ENCODE measurements at regions not wholly inside any gene's neighbourhood (a gene's known extent, or its start where the extent isn't known, plus 50 kb on each side); places are given as distances from the start of the nearest gene placed in this dataset.
"Not testable (repeated sequence)": the region's sequence is repeated elsewhere in the genome, so short reads cannot be mapped to it uniquely, and the experiment has no call there.

DNA sequence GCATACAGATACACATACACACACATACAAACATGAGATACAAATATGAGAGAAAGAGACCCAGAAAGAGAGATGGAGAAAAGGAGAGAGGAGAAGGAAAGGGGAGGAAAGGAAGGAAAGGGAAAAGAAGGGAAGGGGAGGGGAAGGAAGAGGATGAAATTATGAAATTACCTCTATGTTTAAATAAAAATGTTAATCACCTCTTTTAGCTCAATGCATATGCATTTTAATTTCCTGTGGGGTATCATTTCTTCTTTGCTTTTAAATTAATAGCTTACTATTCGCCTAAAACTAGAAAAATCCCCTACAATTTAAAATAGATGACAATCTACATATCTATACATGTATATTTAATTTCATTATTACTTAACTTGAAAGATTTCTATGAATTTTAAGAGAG is 958.0 kb upstream of the CNTN5 start:
- H3K36me3 Mint-ChIP-seq: no peaks in the 10 kb centered on the region
- peaks cover 15% of the 10 kb centered on the region for H3K9me3 Mint-ChIP-seq
- no peak for DNase-seq (ENCODE audit: low spot score in 2 of 2)
- H3K27ac Mint-ChIP-seq: no peak overlapping the region
- no peak for ATAC-seq
- no peaks in the 10 kb centered on the region for H3K4me1 Mint-ChIP-seq
- H3K4me3 Mint-ChIP-seq: no peak overlapping the region

DNA sequence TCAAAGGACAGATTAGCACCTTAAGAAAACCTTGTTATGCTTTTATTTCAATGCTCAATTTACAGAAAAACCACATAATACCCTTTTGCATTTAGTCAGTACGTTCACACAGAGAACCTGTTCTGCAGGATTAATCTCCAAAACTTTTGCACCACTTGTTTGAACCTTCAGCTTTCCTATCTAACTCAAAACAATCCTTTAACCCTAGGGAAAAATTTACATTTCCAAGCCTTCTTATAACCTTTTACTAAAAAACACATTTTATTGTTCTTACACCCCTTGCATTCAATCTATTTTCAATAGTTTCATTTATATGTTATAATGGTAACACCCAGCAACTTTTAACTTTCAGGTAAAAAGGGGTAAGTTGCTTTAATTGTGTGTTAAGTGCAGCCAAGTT is 952.5 kb upstream of the CNTN5 start:
- Mint-ChIP-seq H3K4me3 (no peak overlapping the region), H3K9me3 (peaks cover 9% of the 10 kb centered on the region), H3K4me1 (no peaks in the 10 kb centered on the region), H3K27ac (no peak overlapping the region), H3K36me3 (no peaks in the 10 kb centered on the region)
- no peak for DNase-seq (ENCODE audit: low spot score in 2 of 2)
- ATAC-seq: no peak

- not testable (repeated sequence) for H3K27ac Mint-ChIP-seq; H3K36me3 Mint-ChIP-seq; ATAC-seq; DNase-seq (ENCODE audit: low spot score in 2 of 2); H3K9me3 Mint-ChIP-seq; H3K4me1 Mint-ChIP-seq; H3K4me3 Mint-ChIP-seq
Measured at GRCh38 chr11:98069147-98069546, 951.6 kb upstream of the CNTN5 start.

DNA sequence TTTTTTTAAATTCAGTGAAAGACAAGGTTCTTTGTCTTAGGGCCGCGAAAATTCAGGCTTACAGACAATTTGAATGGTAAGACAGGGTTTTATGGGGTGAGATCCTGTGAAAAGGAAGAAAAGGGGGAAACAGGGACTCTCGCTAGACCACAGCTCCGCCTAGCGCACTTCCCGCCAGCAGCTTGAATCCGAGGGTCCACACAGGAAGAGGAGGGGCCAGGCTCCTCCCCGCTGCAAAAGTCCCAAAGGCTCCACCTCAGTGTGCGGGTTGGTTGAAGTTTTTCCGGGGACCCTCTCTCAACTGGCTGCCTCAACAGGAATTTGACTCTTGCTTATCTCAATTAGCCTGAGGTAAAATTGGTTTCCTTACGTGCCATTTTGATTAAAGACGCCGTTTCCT is 950.9 kb upstream of the CNTN5 start:
- DNase-seq (ENCODE audit: low spot score in 2 of 2): no peak
- H3K27ac Mint-ChIP-seq: no peak overlapping the region
- no peak for ATAC-seq
- H3K4me3 Mint-ChIP-seq: no peak overlapping the region
- peaks cover 7% of the 10 kb centered on the region for H3K9me3 Mint-ChIP-seq
- no peaks in the 10 kb centered on the region for H3K4me1 Mint-ChIP-seq
- H3K36me3 Mint-ChIP-seq: no peaks in the 10 kb centered on the region

- H3K36me3 Mint-ChIP-seq: no peaks in the 10 kb centered on the region
- no peak overlapping the region for H3K27ac Mint-ChIP-seq
- ATAC-seq (no peak), DNase-seq (ENCODE audit: low spot score in 2 of 2) (no peak)
- H3K4me1 Mint-ChIP-seq: no peaks in the 10 kb centered on the region
- H3K9me3 Mint-ChIP-seq: peaks cover 23% of the 10 kb centered on the region
- H3K4me3 Mint-ChIP-seq: no peak overlapping the region
Measured at GRCh38 chr11:98090861-98091505, 929.8 kb upstream of the CNTN5 start.

DNA sequence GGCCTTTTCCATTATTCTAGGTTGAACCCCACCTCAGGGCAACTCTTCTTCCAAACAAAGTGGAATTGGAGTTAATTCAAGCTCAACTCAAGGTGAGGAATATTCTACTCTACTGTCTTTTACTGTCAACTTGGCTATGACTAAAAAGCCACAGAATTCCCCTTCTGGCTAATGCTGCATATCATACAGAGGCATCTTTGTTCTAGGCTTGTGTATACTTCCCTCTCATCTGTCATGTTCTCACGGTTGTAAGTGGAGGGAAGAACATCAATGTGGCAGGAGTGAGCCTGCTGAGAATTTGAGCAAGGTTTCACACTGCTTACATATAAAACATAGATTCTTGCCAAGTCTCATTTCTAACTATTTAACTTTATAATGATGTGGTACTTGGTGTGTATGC is 921.4 kb upstream of the CNTN5 start:
- Mint-ChIP-seq H3K9me3 (peaks cover 18% of the 10 kb centered on the region), H3K36me3 (no peaks in the 10 kb centered on the region), H3K4me1 (no peaks in the 10 kb centered on the region), H3K4me3 (no peak overlapping the region), H3K27ac (no peak overlapping the region)
- no peak for ATAC-seq
- DNase-seq (ENCODE audit: low spot score in 2 of 2): no peak

DNA sequence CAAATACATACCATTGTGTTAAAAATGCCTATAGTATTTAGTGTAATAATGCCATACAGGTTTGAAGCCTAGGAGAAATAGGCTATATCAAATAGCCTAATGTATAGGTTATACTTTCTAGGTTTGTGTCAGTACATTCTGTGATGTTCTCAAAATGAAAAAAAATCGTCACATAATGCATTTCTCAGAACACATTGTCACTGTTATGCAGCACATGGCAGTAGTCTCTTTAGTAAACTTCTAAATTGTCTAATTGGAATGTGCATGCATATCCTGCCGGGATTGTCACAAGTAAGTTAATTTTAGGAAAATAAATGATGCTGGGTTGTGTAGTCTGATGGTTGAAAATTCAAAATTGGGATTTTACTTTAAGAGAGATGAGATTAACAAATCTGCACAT is 920.1 kb upstream of the CNTN5 start:
- ATAC-seq (no peak), DNase-seq (ENCODE audit: low spot score in 2 of 2) (no peak)
- Mint-ChIP-seq H3K36me3 (no peaks in the 10 kb centered on the region), H3K4me3 (no peak overlapping the region), H3K4me1 (no peaks in the 10 kb centered on the region), H3K27ac (no peak overlapping the region), H3K9me3 (peaks cover 18% of the 10 kb centered on the region)

- Mint-ChIP-seq H3K4me1 (no peaks in the 10 kb centered on the region), H3K9me3 (peaks cover 18% of the 10 kb centered on the region), H3K36me3 (no peaks in the 10 kb centered on the region), H3K27ac (no peak overlapping the region), H3K4me3 (no peak overlapping the region)
- no peak for ATAC-seq
- DNase-seq (ENCODE audit: low spot score in 2 of 2): no peak
Measured at GRCh38 chr11:98101329-98101728, 919.4 kb upstream of the CNTN5 start.

- Mint-ChIP-seq H3K4me1 (no peaks in the 10 kb centered on the region), H3K9me3 (peaks cover 11% of the 10 kb centered on the region), H3K27ac (no peak overlapping the region), H3K4me3 (no peak overlapping the region), H3K36me3 (no peaks in the 10 kb centered on the region)
- DNase-seq (ENCODE audit: low spot score in 2 of 2) (no peak), ATAC-seq (no peak)
Measured at GRCh38 chr11:98104249-98104648, 916.5 kb upstream of the CNTN5 start.

GRCh38 chr11:98107736-98108135 is 913.0 kb upstream of the CNTN5 start:
- Mint-ChIP-seq H3K4me3 (no peak overlapping the region), H3K9me3 (peaks cover 6% of the 10 kb centered on the region), H3K4me1 (no peaks in the 10 kb centered on the region), H3K27ac (no peak overlapping the region), H3K36me3 (no peaks in the 10 kb centered on the region)
- no peak for ATAC-seq
- no peak for DNase-seq (ENCODE audit: low spot score in 2 of 2)

DNA sequence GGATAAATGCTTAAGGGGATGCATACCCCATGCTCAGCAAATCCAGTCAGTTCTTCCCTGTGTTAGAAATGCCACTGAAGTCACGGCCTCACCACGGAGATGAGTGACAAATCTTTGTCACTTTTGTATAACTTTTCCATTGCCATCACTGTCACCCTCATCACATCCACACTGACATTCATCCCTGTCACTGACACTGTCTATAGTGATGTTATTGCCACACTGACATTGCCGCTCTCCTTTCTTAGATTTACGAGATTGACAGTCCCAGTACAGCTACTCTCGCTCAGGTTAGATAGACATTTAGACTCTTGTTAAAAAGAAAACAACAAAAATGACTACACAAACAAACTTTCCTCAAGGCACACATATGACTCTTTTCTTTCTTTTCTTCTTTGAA is 910.7 kb upstream of the CNTN5 start:
- no peak for DNase-seq (ENCODE audit: low spot score in 2 of 2)
- H3K4me3 Mint-ChIP-seq: no peak overlapping the region
- H3K27ac Mint-ChIP-seq: no peak overlapping the region
- peaks cover 9% of the 10 kb centered on the region for H3K9me3 Mint-ChIP-seq
- ATAC-seq: no peak
- H3K4me1 Mint-ChIP-seq: no peaks in the 10 kb centered on the region
- H3K36me3 Mint-ChIP-seq: no peaks in the 10 kb centered on the region

- ATAC-seq (no peak), DNase-seq (ENCODE audit: low spot score in 2 of 2) (no peak)
- Mint-ChIP-seq H3K27ac (no peak overlapping the region), H3K4me1 (no peaks in the 10 kb centered on the region), H3K4me3 (no peak overlapping the region), H3K9me3 (peaks cover 13% of the 10 kb centered on the region), H3K36me3 (no peaks in the 10 kb centered on the region)
Measured at GRCh38 chr11:98115873-98116272, 904.9 kb upstream of the CNTN5 start.

GRCh38 chr11:98130117-98130625 is 890.6 kb upstream of the CNTN5 start:
- ATAC-seq (no peak), DNase-seq (ENCODE audit: low spot score in 2 of 2) (no peak)
- H3K4me3 Mint-ChIP-seq: no peak overlapping the region
- H3K4me1 Mint-ChIP-seq: no peaks in the 10 kb centered on the region
- H3K27ac Mint-ChIP-seq: no peak overlapping the region
- peaks cover 13% of the 10 kb centered on the region for H3K9me3 Mint-ChIP-seq
- no peaks in the 10 kb centered on the region for H3K36me3 Mint-ChIP-seq

GRCh38 chr11:98136357-98136756 is 884.4 kb upstream of the CNTN5 start:
- no peak overlapping the region for H3K4me3 Mint-ChIP-seq
- no peak for ATAC-seq
- no peaks in the 10 kb centered on the region for H3K4me1 Mint-ChIP-seq
- peaks cover 17% of the 10 kb centered on the region for H3K9me3 Mint-ChIP-seq
- no peak for DNase-seq (ENCODE audit: low spot score in 2 of 2)
- H3K36me3 Mint-ChIP-seq: no peaks in the 10 kb centered on the region
- H3K27ac Mint-ChIP-seq: no peak overlapping the region

DNA sequence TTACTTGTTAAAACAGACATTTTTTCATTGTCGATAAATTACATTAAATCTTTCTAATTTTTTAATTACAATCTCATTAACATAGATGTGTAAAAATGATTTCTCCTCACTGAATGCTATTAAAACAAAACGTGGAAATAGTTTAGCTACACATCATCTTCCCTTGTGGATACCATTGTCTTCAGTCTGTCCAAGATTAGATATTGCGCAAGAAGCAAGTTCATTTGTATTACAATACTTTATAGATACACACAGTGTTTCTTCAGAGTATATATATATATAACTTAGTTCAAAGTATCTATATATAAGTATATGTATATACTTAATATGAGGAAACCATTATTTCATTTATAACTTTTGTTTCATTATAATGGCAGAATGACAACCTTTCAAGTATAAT is 883.3 kb upstream of the CNTN5 start:
- Mint-ChIP-seq H3K27ac (no peak overlapping the region), H3K9me3 (peaks cover 15% of the 10 kb centered on the region), H3K4me3 (no peak overlapping the region), H3K36me3 (no peaks in the 10 kb centered on the region), H3K4me1 (no peaks in the 10 kb centered on the region)
- ATAC-seq (no peak), DNase-seq (ENCODE audit: low spot score in 2 of 2) (no peak)

GRCh38 chr11:98143661-98144060 is 877.1 kb upstream of the CNTN5 start:
- H3K9me3 Mint-ChIP-seq: peaks cover 15% of the 10 kb centered on the region
- no peak for DNase-seq (ENCODE audit: low spot score in 2 of 2)
- no peak overlapping the region for H3K27ac Mint-ChIP-seq
- H3K4me3 Mint-ChIP-seq: no peak overlapping the region
- no peaks in the 10 kb centered on the region for H3K4me1 Mint-ChIP-seq
- ATAC-seq: no peak
- no peaks in the 10 kb centered on the region for H3K36me3 Mint-ChIP-seq

DNA sequence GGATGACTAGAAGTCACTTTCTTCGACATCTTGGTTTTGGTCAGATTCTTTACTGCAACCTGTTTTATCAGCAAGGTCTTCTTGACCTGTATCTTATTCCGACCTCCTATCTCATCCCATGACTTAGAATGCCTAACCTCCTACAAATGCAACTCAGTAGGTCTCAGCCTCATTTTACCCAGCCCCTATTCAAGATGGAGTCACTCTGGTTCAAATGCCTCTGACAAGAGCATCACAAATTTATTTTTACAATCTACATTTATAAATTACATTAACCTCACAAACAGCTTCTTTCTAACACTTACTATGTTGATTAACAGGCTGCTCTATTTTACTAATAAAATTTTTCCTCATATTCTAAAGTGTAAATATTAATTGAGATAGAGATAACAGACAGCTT is 867.0 kb upstream of the CNTN5 start:
- ATAC-seq (no peak), DNase-seq (ENCODE audit: low spot score in 2 of 2) (no peak)
- no peaks in the 10 kb centered on the region for H3K4me1 Mint-ChIP-seq
- H3K4me3 Mint-ChIP-seq: no peak overlapping the region
- no peak overlapping the region for H3K27ac Mint-ChIP-seq
- no peaks in the 10 kb centered on the region for H3K36me3 Mint-ChIP-seq
- H3K9me3 Mint-ChIP-seq: peaks cover 26% of the 10 kb centered on the region

All from stimulated activated effector memory CD8-positive, alpha-beta T cell treated with anti-CD3 and anti-CD28 coated beads, Interleukin-12 subunit alpha, Interleukin-12 subunit beta, amount 100 ng/mL, for 72 hours (primary cell).